ENCODE measurements at regions not wholly inside any gene's neighbourhood (a gene's known extent, or its start where the extent isn't known, plus 50 kb on each side); places are given as distances from the start of the nearest gene placed in this dataset.

DNA sequence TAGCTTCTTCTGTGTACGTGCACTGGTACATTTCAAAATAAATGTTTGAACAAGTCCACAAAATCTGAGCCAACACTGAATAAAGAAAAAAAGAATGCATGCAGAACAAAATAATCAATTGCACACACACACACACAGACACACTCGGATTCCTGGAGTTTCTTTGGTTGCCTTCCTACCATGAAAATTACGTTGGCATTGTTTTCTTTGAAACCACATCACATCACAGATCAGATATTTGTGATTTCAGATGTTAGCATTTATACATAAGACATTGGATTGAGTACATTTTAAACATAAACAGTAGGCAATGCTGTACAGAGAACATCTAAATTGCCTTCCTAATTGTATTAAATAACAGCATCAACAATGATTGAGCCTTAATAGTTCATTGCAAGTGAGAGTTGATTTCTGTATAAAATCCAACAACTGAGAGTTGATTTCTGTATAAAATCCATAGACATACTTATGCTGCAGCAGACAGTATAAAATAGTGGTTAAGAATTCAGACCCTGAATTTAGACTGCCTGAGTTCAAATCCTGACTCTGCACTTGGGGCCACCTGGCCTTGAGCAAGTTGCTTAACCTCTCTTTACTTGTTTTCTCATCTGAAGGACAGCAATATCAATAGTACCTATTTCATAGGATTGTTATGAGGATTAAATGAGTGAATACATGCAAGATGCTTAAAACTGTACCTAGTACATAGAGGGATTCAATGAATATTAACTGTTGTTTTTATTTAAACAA is 101.7 kb upstream of the IFNE start:
- TF ChIP-seq, protein P1, sequence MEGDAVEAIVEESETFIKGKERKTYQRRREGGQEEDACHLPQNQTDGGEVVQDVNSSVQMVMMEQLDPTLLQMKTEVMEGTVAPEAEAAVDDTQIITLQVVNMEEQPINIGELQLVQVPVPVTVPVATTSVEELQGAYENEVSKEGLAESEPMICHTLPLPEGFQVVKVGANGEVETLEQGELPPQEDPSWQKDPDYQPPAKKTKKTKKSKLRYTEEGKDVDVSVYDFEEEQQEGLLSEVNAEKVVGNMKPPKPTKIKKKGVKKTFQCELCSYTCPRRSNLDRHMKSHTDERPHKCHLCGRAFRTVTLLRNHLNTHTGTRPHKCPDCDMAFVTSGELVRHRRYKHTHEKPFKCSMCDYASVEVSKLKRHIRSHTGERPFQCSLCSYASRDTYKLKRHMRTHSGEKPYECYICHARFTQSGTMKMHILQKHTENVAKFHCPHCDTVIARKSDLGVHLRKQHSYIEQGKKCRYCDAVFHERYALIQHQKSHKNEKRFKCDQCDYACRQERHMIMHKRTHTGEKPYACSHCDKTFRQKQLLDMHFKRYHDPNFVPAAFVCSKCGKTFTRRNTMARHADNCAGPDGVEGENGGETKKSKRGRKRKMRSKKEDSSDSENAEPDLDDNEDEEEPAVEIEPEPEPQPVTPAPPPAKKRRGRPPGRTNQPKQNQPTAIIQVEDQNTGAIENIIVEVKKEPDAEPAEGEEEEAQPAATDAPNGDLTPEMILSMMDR (IDR thresholded peaks at IDR 0.05): no peak
- TF ChIP-seq POLR2A (IDR thresholded peaks at IDR 0.05): no peak

Data from ovary (tissue), 3 donors.